CD4-positive, alpha-beta T cell (primary cell): ENCODE measurements at regions not wholly inside any gene's neighbourhood (a gene's known extent, or its start where the extent isn't known, plus 50 kb on each side); places are given as distances from the start of the nearest gene placed in this dataset.

Experiments
- ATAC-seq: fragments of 200-7000 bp; cut with Tn5 transposase; one replicate; pipeline ENCODE4 v1.10.0; 2022; ENCODE audit warnings: mild to moderate bottlenecking; ENCODE audit not compliant: poor library complexity
- CTCF ChIA-PET: fragments of 350-600 bp; sonication (Branson Sonifier 250); formaldehyde crosslinking; loops from one replicate; lab custom pipeline; 2021; ENCODE audit warnings: antibody characterized with exemption, inconsistent platforms; lab: Charles Lee
- POLR2A ChIA-PET: fragments of 350-600 bp; sonication (Branson Sonifier 250); formaldehyde crosslinking; loops from one replicate; lab custom pipeline; 2021; ENCODE audit warnings: antibody characterized with exemption, inconsistent platforms; lab: Charles Lee
- DNase-seq, 14 experiments: peaks; one replicate each; pipeline ENCODE4 v3.0.0-alpha.2; 2013 to 2020; ENCODE audit warnings: mixed read lengths in 2 of 14
- H3K27ac ChIP-seq, 2 donors: one replicate each; pipeline versions ENCODE4 v1.5.1 to v1.7.0; 2013; ENCODE audit warnings: low read length in 2 of 2, low read depth in 1 of 2, mild to moderate bottlenecking in 1 of 2
- H3K27me3 ChIP-seq, 2 experiments: 1 replicate in 1 of 2; 2 replicates in 1 of 2; pipeline versions ENCODE4 v1.6.1 to v1.7.0; 2013; ENCODE audit warnings: low read length in 2 of 2, control low read depth in 1 of 2, mild to moderate bottlenecking in 1 of 2, moderate library complexity in 1 of 2; ENCODE audit not compliant: insufficient read depth in 2 of 2, control insufficient read depth in 1 of 2
- H3K36me3 ChIP-seq: one replicate; pipeline ENCODE4 v1.6.1; 2013; ENCODE audit warnings: low read length, control low read depth; ENCODE audit not compliant: insufficient read depth
- H3K4me1 ChIP-seq: one replicate; pipeline ENCODE4 v1.6.1; 2013; ENCODE audit warnings: low read length, control low read depth; ENCODE audit not compliant: insufficient read depth
- H3K4me3 ChIP-seq: one replicate; pipeline ENCODE4 v1.5.1; 2013; ENCODE audit warnings: mild to moderate bottlenecking, low read length, moderate library complexity
- H3K9me3 ChIP-seq, 2 experiments: 1 replicate in 1 of 2; 2 replicates in 1 of 2; pipeline versions ENCODE4 v1.6.1 to v1.7.0; 2013; ENCODE audit warnings: low read length in 2 of 2, mild to moderate bottlenecking in 2 of 2, control low read depth in 1 of 2, moderate library complexity in 1 of 2; ENCODE audit not compliant: control insufficient read depth in 1 of 2, insufficient read depth in 1 of 2
- H3K27ac Mint-ChIP-seq: one replicate; pipeline ENCODE4 v1.8.0; 2020; ENCODE audit warnings: mixed read lengths
- H3K27me3 Mint-ChIP-seq: one replicate; pipeline ENCODE4 v1.8.0; 2021; ENCODE audit warnings: mixed read lengths
- H3K36me3 Mint-ChIP-seq: one replicate; pipeline ENCODE4 v1.8.0; 2021; ENCODE audit warnings: low read depth, mixed read lengths
- H3K4me1 Mint-ChIP-seq: one replicate; pipeline ENCODE4 v1.8.0; 2021; ENCODE audit warnings: low read depth, mixed read lengths
- H3K4me3 Mint-ChIP-seq: one replicate; pipeline ENCODE4 v1.8.0; 2020; ENCODE audit warnings: mild to moderate bottlenecking, mixed read lengths
- H3K9me3 Mint-ChIP-seq: one replicate; pipeline ENCODE4 v1.8.0; 2020; ENCODE audit warnings: mixed read lengths
- intact Hi-C, 2 experiments: fragments of 100-400 bp; cut with DNase I in 1 of 2; cut with micrococcal nuclease in 1 of 2; formaldehyde crosslinking; loops; one replicate each; pipeline versions ENCODE4 v1.15.1 to v1.9.0; 2023 to 2025; cut with DNase I, micrococcal nuclease
- TF ChIP-seq, protein P1 (sequence below): fragments of 200-600 bp; IDR thresholded peaks from one replicate; pipeline ENCODE4 v1.8.0; 2022; ENCODE audit warnings: antibody characterized with exemption, mild to moderate bottlenecking

DNA sequence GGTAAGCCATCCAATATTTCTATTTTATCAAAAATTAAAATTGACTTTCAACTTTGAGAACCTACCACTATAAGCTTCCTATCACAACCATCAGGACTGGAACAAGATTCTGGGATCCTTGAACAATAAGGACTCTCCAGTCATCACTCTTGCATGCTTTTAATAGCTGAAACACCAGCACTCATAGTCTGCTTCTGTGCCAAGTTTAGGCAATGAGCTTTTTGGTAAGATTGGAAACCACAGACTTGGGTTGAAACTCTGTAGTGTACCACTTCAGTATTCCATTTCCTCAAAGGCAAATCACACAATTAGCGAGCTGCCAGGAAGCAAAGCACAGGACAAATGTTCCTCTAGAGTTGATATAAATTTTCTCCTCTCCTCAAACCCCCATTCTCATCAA is 1065.8 kb upstream of the SLC39A10 start:
- TF ChIP-seq, protein P1, sequence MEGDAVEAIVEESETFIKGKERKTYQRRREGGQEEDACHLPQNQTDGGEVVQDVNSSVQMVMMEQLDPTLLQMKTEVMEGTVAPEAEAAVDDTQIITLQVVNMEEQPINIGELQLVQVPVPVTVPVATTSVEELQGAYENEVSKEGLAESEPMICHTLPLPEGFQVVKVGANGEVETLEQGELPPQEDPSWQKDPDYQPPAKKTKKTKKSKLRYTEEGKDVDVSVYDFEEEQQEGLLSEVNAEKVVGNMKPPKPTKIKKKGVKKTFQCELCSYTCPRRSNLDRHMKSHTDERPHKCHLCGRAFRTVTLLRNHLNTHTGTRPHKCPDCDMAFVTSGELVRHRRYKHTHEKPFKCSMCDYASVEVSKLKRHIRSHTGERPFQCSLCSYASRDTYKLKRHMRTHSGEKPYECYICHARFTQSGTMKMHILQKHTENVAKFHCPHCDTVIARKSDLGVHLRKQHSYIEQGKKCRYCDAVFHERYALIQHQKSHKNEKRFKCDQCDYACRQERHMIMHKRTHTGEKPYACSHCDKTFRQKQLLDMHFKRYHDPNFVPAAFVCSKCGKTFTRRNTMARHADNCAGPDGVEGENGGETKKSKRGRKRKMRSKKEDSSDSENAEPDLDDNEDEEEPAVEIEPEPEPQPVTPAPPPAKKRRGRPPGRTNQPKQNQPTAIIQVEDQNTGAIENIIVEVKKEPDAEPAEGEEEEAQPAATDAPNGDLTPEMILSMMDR: no peak
- H3K4me3 Mint-ChIP-seq: no peak overlapping the region
- H3K9me3 Mint-ChIP-seq: no peaks in the 10 kb centered on the region
- ATAC-seq (no peak), DNase-seq (no peak)
- no peaks in the 10 kb centered on the region for H3K27me3 Mint-ChIP-seq
- no peak overlapping the region for H3K27ac Mint-ChIP-seq
- POLR2A ChIA-PET: no interaction called here
- Histone ChIP-seq H3K4me1 (no peaks in the 10 kb centered on the region), H3K27ac (no peak overlapping the region), H3K9me3 (no peaks in the 10 kb centered on the region), H3K36me3 (no peaks in the 10 kb centered on the region), H3K27me3 (no peaks in the 10 kb centered on the region), H3K4me3 (no peak overlapping the region)
- no peaks in the 10 kb centered on the region for H3K4me1 Mint-ChIP-seq
- CTCF ChIA-PET: no interaction called here
- intact Hi-C loops: no loop called here
- no peaks in the 10 kb centered on the region for H3K36me3 Mint-ChIP-seq

DNA sequence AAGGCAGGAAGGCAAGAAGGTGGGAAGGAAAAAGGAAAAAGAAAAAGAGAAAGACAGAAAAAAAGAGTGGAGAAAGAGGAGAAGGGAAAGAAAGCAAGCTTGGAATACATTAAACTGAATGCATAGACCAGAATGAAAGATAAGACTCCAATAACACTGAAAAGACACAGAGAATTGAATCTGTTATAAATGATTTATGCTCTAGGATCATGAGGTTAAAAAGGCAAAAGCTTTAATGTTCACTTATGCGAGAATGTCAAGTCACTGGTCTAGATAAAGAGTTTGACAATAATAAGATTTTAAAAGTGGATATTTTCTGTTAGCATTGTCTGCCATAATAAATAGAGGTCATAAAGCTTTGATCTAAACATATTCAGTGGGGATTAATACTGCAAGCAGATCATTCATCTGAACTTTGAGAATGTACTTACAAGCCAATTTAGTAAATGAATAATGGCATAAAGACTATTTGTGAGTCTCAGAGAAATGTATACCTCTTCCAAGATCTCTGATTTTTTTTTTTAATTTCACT is 1069.2 kb upstream of the SLC39A10 start:
- Mint-ChIP-seq H3K27ac (no peak overlapping the region), H3K4me3 (no peak overlapping the region), H3K9me3 (no peaks in the 10 kb centered on the region), H3K27me3 (no peaks in the 10 kb centered on the region), H3K4me1 (no peaks in the 10 kb centered on the region), H3K36me3 (no peaks in the 10 kb centered on the region)
- ATAC-seq (no peak), DNase-seq (no peak)
- H3K27me3 ChIP-seq: no peaks in the 10 kb centered on the region
- H3K4me1 ChIP-seq: no peaks in the 10 kb centered on the region
- intact Hi-C loops: no loop called here
- no peaks in the 10 kb centered on the region for H3K36me3 ChIP-seq
- H3K4me3 ChIP-seq: no peak overlapping the region
- TF ChIP-seq, protein P1: no peak
- POLR2A ChIA-PET: no interaction called here
- no peaks in the 10 kb centered on the region for H3K9me3 ChIP-seq
- CTCF ChIA-PET: no interaction called here
- no peak overlapping the region for H3K27ac ChIP-seq

DNA sequence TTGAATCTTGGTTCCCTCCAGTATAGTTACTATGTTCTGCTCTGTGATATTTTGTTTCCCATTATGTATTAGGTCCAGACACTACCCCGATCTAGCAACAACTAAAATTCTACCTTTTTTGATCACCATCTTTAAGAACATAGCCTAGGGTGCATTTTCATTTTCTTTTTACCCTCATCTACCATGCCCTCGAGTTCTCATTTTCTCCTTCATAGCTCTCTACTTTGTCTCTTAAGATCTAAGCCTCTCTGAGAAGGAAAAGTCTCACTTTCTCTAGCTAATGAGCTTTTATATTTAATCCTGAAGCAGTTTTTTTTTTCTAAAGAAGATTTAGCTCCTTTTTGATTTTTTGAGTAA is 1089.4 kb upstream of the SLC39A10 start:
- H3K27me3 Mint-ChIP-seq: no peaks in the 10 kb centered on the region
- H3K27ac Mint-ChIP-seq: no peak overlapping the region
- DNase-seq (no peak), ATAC-seq (no peak)
- no peaks in the 10 kb centered on the region for H3K36me3 Mint-ChIP-seq
- no peaks in the 10 kb centered on the region for H3K27me3 ChIP-seq
- no peaks in the 10 kb centered on the region for H3K9me3 Mint-ChIP-seq
- no peaks in the 10 kb centered on the region for H3K9me3 ChIP-seq
- no peak overlapping the region for H3K4me3 Mint-ChIP-seq
- TF ChIP-seq, protein P1: no peak
- no peaks in the 10 kb centered on the region for H3K4me1 Mint-ChIP-seq
- no peak overlapping the region for H3K4me3 ChIP-seq
- H3K4me1 ChIP-seq: no peaks in the 10 kb centered on the region
- intact Hi-C loops: no loop called here
- H3K36me3 ChIP-seq: no peaks in the 10 kb centered on the region
- no peak overlapping the region for H3K27ac ChIP-seq
- ChIA-PET CTCF (no interaction called here), POLR2A (no interaction called here)
